ENCODE measurements at regions not wholly inside any gene's neighbourhood (a gene's known extent, or its start where the extent isn't known, plus 50 kb on each side); places are given as distances from the start of the nearest gene placed in this dataset.

- Histone ChIP-seq H4K8ac (replicated peaks; ENCODE audit: insufficient read length, low read depth, low read length) (no peak overlapping the region), H4K20me1 (ENCODE audit: control insufficient read depth, insufficient read depth, insufficient read length) (no peaks in the 10 kb centered on the region), H3K18ac (ENCODE audit: insufficient read length, low read depth, low read length) (no peak overlapping the region), H3K4me1 (ENCODE audit: insufficient read depth, low read length) (no peaks in the 10 kb centered on the region), H2BK15ac (ENCODE audit: low read depth, low read length) (no peak overlapping the region), H2BK20ac (ENCODE audit: low read depth, low read length, poor library complexity, severe bottlenecking) (no peak overlapping the region), H3K4ac (ENCODE audit: low read depth, low read length) (no peak overlapping the region), H2AK5ac (ENCODE audit: insufficient read length, low read length) (no peak overlapping the region), H3K27me3 (ENCODE audit: insufficient read depth, low read length) (no peaks in the 10 kb centered on the region), H3K27ac (ENCODE audit: insufficient read length, low read depth, low read length) (no peak overlapping the region), H3K9me3 (ENCODE audit: control insufficient read depth, low read depth, low read length) (no peaks in the 10 kb centered on the region), H3K4me2 (ENCODE audit: insufficient read depth, insufficient read length, low read length) (no peak overlapping the region), H3K56ac (ENCODE audit: insufficient read length, low read depth, low read length) (no peak overlapping the region), H4K91ac (ENCODE audit: insufficient read length, low read depth, low read length) (no peak overlapping the region), H2BK5ac (ENCODE audit: insufficient read length, low read length) (no peak overlapping the region), H3T11ph (ENCODE audit: low read length) (no peak overlapping the region), H3K14ac (ENCODE audit: insufficient read depth, low read length) (no peak overlapping the region), H3K23ac (ENCODE audit: insufficient read length, low read depth, low read length) (no peak overlapping the region), H2BK12ac (ENCODE audit: insufficient read length, low read depth, low read length) (no peak overlapping the region), H4K5ac (ENCODE audit: insufficient read length, low read depth, low read length) (no peak overlapping the region), H3K23me2 (ENCODE audit: insufficient read length, low read depth, low read length, poor library complexity, severe bottlenecking) (no peaks in the 10 kb centered on the region), H3K79me2 (ENCODE audit: insufficient read depth, low read length) (no peaks in the 10 kb centered on the region), H3K9ac (ENCODE audit: extremely low read depth, insufficient read length, low read length) (no peak overlapping the region), H3K79me1 (ENCODE audit: insufficient read depth, low read depth, low read length, poor library complexity, severe bottlenecking) (no peaks in the 10 kb centered on the region), H2BK120ac (ENCODE audit: low read depth, low read length, poor library complexity, severe bottlenecking) (no peak overlapping the region), H2AFZ (ENCODE audit: low read length) (no peak overlapping the region)
- no peak for TF ChIP-seq CTCF (conservative IDR thresholded peaks at IDR 0.05)
- no peaks in the 10 kb centered on the region for H3K4me1 Mint-ChIP-seq
- H3K36me3 Mint-ChIP-seq (ENCODE audit: insufficient read depth in 1 of 3, low read depth in 3 of 3) = no peaks in the 10 kb centered on the region; a peak in 1 of 7 replicates
- H3K27ac Mint-ChIP-seq = no peak overlapping the region
- no peak overlapping the region for H3K4me3 Mint-ChIP-seq
- H3K27me3 Mint-ChIP-seq (ENCODE audit: low read depth) = no peaks in the 10 kb centered on the region; the same call in 1 of the 2 replicates
- WGBS (ENCODE audit: extremely low coverage, insufficient read length, low lambda C conversion rate) = no CpG with 5 or more reads among the region's 3 CpGs
- DNase-seq = no peak
- peaks cover 0 to 2% of the 10 kb centered on the region in 2 experiments; a peak in 2 of 5 replicates for H3K9me3 Mint-ChIP-seq
These were observed 58.2 kb upstream of the DDIT4L start for GRCh38 chr4:100248476-100248875.
